Gastrocnemius medialis (tissue), 4 donors: ENCODE measurements at regions not wholly inside any gene's neighbourhood (a gene's known extent, or its start where the extent isn't known, plus 50 kb on each side); places are given as distances from the start of the nearest gene placed in this dataset.

Experiments used
- POLR2A ChIP-seq, 2 donors: fragments of 450-650 bp; IDR thresholded peaks; one replicate each; pipeline ENCODE4 v1.6.1; 2017; ENCODE audit warnings: antibody characterized with exemption in 2 of 2, mild to moderate bottlenecking in 2 of 2, moderate library complexity in 2 of 2
- TF ChIP-seq, protein P1 (sequence below), 5 experiments: fragments of 450-650 bp in 3 of 5; fragments of 200-600 bp in 2 of 5; sonication (generic) in 2 of 5; IDR thresholded peaks in 4 of 5; conservative IDR thresholded peaks in 1 of 5; 1 replicate in 4 of 5; 2 replicates in 1 of 5; pipeline ENCODE4 v1.5.1; 2016 to 2019; ENCODE audit warnings: antibody characterized with exemption in 5 of 5, mild to moderate bottlenecking in 3 of 5, moderate library complexity in 3 of 5

- TF ChIP-seq, protein P1, sequence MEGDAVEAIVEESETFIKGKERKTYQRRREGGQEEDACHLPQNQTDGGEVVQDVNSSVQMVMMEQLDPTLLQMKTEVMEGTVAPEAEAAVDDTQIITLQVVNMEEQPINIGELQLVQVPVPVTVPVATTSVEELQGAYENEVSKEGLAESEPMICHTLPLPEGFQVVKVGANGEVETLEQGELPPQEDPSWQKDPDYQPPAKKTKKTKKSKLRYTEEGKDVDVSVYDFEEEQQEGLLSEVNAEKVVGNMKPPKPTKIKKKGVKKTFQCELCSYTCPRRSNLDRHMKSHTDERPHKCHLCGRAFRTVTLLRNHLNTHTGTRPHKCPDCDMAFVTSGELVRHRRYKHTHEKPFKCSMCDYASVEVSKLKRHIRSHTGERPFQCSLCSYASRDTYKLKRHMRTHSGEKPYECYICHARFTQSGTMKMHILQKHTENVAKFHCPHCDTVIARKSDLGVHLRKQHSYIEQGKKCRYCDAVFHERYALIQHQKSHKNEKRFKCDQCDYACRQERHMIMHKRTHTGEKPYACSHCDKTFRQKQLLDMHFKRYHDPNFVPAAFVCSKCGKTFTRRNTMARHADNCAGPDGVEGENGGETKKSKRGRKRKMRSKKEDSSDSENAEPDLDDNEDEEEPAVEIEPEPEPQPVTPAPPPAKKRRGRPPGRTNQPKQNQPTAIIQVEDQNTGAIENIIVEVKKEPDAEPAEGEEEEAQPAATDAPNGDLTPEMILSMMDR (IDR thresholded peaks at IDR 0.05 in 4 of 5, conservative IDR thresholded peaks at IDR 0.05 in 1 of 5): no peak
- TF ChIP-seq POLR2A (IDR thresholded peaks at IDR 0.05): no peak
Observed at GRCh38 chr20:40510622-40511021, 178.4 kb downstream of the MAFB start.
